ENCODE measurements at regions not wholly inside any gene's neighbourhood (a gene's known extent, or its start where the extent isn't known, plus 50 kb on each side); places are given as distances from the start of the nearest gene placed in this dataset.

- Histone ChIP-seq H4K20me1 (ENCODE audit: insufficient read depth) (no peaks in the 10 kb centered on the region), H3F3A (ENCODE audit: insufficient read depth, low read length, poor library complexity, severe bottlenecking) (no peaks in the 10 kb centered on the region), H3K27ac (ENCODE audit: low read length) (no peak overlapping the region), H3K9ac (ENCODE audit: low read length) (no peak overlapping the region), H3K9me2 (ENCODE audit: insufficient read depth, low read length) (no peaks in the 10 kb centered on the region), H2AFZ (ENCODE audit: low read depth, low read length) (no peak overlapping the region), H3K9me3 (ENCODE audit: low read length) (no peaks in the 10 kb centered on the region), H3K27me3 (ENCODE audit: insufficient read depth, low read depth, low read length) (no peaks in the 10 kb centered on the region), H3K79me2 (replicated peaks; ENCODE audit: insufficient read depth, low read length) (no peaks in the 10 kb centered on the region), H3K4me2 (ENCODE audit: low read length) (no peak overlapping the region), H3K4me3 (ENCODE audit: low read length) (no peak overlapping the region), H3K36me3 (ENCODE audit: insufficient read depth, low read length) (no peaks in the 10 kb centered on the region)
- TF ChIP-seq EZH2 (IDR thresholded peaks at IDR 0.05; ENCODE audit: borderline replicate concordance, insufficient read depth, low read length, poor library complexity, severe bottlenecking) (no peak), RAD21 (conservative IDR thresholded peaks at IDR 0.05) (no peak), TAF1 (IDR thresholded peaks at IDR 0.05; ENCODE audit: low read depth) (no peak), POLR2AphosphoS5 (IDR thresholded peaks at IDR 0.05) (no peak), CTCF (IDR thresholded peaks at IDR 0.05; ENCODE audit: poor library complexity, severe bottlenecking) (no peak)
These were observed 83.6 kb upstream of the GUCY1A1 start for GRCh38 chr4:155582971-155583437.

- Histone ChIP-seq H3K4me3 (ENCODE audit: low read length) (no peak overlapping the region), H3K79me2 (replicated peaks; ENCODE audit: insufficient read depth, low read length) (no peaks in the 10 kb centered on the region), H3F3A (ENCODE audit: insufficient read depth, low read length, poor library complexity, severe bottlenecking) (no peaks in the 10 kb centered on the region), H3K36me3 (ENCODE audit: insufficient read depth, low read length) (no peaks in the 10 kb centered on the region), H3K9me3 (ENCODE audit: low read length) (no peaks in the 10 kb centered on the region), H3K27me3 (ENCODE audit: insufficient read depth, low read depth, low read length) (no peaks in the 10 kb centered on the region), H3K9me2 (ENCODE audit: insufficient read depth, low read length) (no peaks in the 10 kb centered on the region), H3K27ac (ENCODE audit: low read length) (no peak overlapping the region), H2AFZ (ENCODE audit: low read depth, low read length) (no peak overlapping the region), H4K20me1 (ENCODE audit: insufficient read depth) (no peaks in the 10 kb centered on the region), H3K4me2 (ENCODE audit: low read length) (no peak overlapping the region), H3K9ac (ENCODE audit: low read length) (no peak overlapping the region)
- TF ChIP-seq EP300 (conservative IDR thresholded peaks at IDR 0.05; ENCODE audit: poor library complexity, severe bottlenecking), result no peak
These were observed 84.6 kb upstream of the GUCY1A1 start for GRCh38 chr4:155582041-155582440.

- no peaks in the 10 kb centered on the region for H3F3A ChIP-seq (ENCODE audit: insufficient read depth, low read length, poor library complexity, severe bottlenecking)
- no peaks in the 10 kb centered on the region for H3K9me2 ChIP-seq (ENCODE audit: insufficient read depth, low read length)
These were observed 87.8 kb upstream of the GUCY1A1 start for GRCh38 chr4:155578726-155579370.

More at GRCh38 chr4:155578726-155579370, 87.8 kb upstream of the GUCY1A1 start:
- no peaks in the 10 kb centered on the region for H3K9me3 ChIP-seq (ENCODE audit: low read length)
- no peak overlapping the region for H3K4me2 ChIP-seq (ENCODE audit: low read length)
- no peaks in the 10 kb centered on the region for H3K36me3 ChIP-seq (ENCODE audit: insufficient read depth, low read length)
- no peaks in the 10 kb centered on the region for H4K20me1 ChIP-seq (ENCODE audit: insufficient read depth)
- H3K79me2 ChIP-seq (replicated peaks; ENCODE audit: insufficient read depth, low read length), result no peaks in the 10 kb centered on the region
- H2AFZ ChIP-seq (ENCODE audit: low read depth, low read length), result no peak overlapping the region
- no peaks in the 10 kb centered on the region for H3K27me3 ChIP-seq (ENCODE audit: insufficient read depth, low read depth, low read length)
- no peak overlapping the region for H3K27ac ChIP-seq (ENCODE audit: low read length)
- no peak for TF ChIP-seq EP300 (conservative IDR thresholded peaks at IDR 0.05; ENCODE audit: poor library complexity, severe bottlenecking)
- TF ChIP-seq SMC3 (conservative IDR thresholded peaks at IDR 0.05; ENCODE audit: poor library complexity), result no peak
- TF ChIP-seq MXI1 (conservative IDR thresholded peaks at IDR 0.05; ENCODE audit: poor library complexity, severe bottlenecking), result no peak
- no peak for TF ChIP-seq RAD21 (conservative IDR thresholded peaks at IDR 0.05)
- TF ChIP-seq EZH2 (IDR thresholded peaks at IDR 0.05; ENCODE audit: borderline replicate concordance, insufficient read depth, low read length, poor library complexity, severe bottlenecking), result no peak
- TF ChIP-seq POLR2AphosphoS5 (IDR thresholded peaks at IDR 0.05), result no peak
- no peak for TF ChIP-seq CTCF (IDR thresholded peaks at IDR 0.05; ENCODE audit: poor library complexity, severe bottlenecking)
- no peak for TF ChIP-seq TAF1 (IDR thresholded peaks at IDR 0.05; ENCODE audit: low read depth)
- TF ChIP-seq REST (IDR thresholded peaks at IDR 0.05; ENCODE audit: borderline replicate concordance), result no peak
- H3K9ac ChIP-seq (ENCODE audit: low read length), result no peak overlapping the region
- no peak overlapping the region for H3K4me3 ChIP-seq (ENCODE audit: low read length)

Measured in neural cell (in vitro differentiated cells).